ENCODE measurements at regions not wholly inside any gene's neighbourhood (a gene's known extent, or its start where the extent isn't known, plus 50 kb on each side); places are given as distances from the start of the nearest gene placed in this dataset.

- Mint-ChIP-seq H3K4me3 (no peak overlapping the region), H3K27me3 (no peaks in the 10 kb centered on the region), H3K9me3 (no peaks in the 10 kb centered on the region), H3K4me1 (no peaks in the 10 kb centered on the region), H3K36me3 (no peaks in the 10 kb centered on the region), H3K27ac (no peak overlapping the region)
Measured at GRCh38 chrX:7318661-7319060, 170.7 kb upstream of the PUDP start.

- Mint-ChIP-seq H3K36me3 (no peaks in the 10 kb centered on the region), H3K27me3 (no peaks in the 10 kb centered on the region), H3K4me1 (no peaks in the 10 kb centered on the region), H3K9me3 (no peaks in the 10 kb centered on the region), H3K27ac (no peak overlapping the region), H3K4me3 (no peak overlapping the region)
Measured at GRCh38 chrX:7318241-7318640, 170.3 kb upstream of the PUDP start.

DNA sequence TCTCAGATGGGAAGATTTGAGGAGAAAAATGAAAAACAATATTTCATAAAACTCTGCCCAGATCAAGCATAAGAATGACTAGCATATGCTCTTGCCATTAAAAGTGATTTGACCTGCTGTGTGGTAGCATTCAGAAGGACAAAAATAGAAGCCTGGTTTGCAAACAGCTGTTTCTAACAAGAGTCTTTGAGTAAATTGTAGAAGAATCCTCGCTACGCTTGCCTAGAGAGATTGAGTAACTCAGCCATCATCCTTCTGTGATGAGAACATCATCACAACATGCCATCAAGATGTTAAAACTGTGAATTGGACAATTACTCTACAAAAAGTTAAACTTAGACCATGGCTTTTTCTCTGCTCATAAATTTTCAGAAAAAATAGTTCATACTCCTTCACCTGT lies 168.9 kb upstream of the PUDP start:
- Mint-ChIP-seq H3K27ac (no peak overlapping the region), H3K9me3 (no peaks in the 10 kb centered on the region), H3K4me3 (no peak overlapping the region), H3K36me3 (peaks cover 1% of the 10 kb centered on the region), H3K4me1 (no peaks in the 10 kb centered on the region), H3K27me3 (no peaks in the 10 kb centered on the region)

- no peaks in the 10 kb centered on the region for H3K4me1 Mint-ChIP-seq
Measured at GRCh38 chrX:7316280-7316679, 168.3 kb upstream of the PUDP start.

GRCh38 chrX:7314425-7314824 lies 166.5 kb upstream of the PUDP start:
- H3K36me3 Mint-ChIP-seq = peaks cover 1% of the 10 kb centered on the region
- H3K4me3 Mint-ChIP-seq = no peak overlapping the region
- H3K27ac Mint-ChIP-seq = no peak overlapping the region
- no peaks in the 10 kb centered on the region for H3K4me1 Mint-ChIP-seq
- no peaks in the 10 kb centered on the region for H3K9me3 Mint-ChIP-seq
- no peaks in the 10 kb centered on the region for H3K27me3 Mint-ChIP-seq

More at GRCh38 chrX:7316280-7316679, 168.3 kb upstream of the PUDP start:
- Mint-ChIP-seq H3K27me3 (no peaks in the 10 kb centered on the region), H3K4me3 (no peak overlapping the region), H3K36me3 (peaks cover 1% of the 10 kb centered on the region), H3K27ac (no peak overlapping the region), H3K9me3 (no peaks in the 10 kb centered on the region)

DNA sequence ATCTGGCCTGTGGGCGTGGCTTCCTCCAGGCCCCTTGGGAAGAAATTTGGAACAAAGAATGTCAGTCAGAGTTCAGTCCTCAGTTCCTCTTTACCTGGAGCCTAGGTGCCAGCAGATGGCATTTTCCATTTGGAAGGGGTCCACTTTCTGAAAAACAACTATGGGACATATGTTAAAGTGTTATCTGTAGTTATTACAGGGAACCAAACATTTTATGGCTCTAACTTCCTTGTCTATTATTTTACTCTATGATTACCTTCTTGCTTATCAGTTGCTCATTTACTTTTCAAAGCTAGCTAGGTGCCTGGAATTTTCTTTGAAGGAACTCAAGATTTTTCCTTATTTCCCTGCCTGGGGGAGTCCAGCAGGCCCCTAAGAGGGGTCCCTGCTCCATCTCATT lies 159.8 kb upstream of the PUDP start:
- Mint-ChIP-seq H3K36me3 (peaks cover 4% of the 10 kb centered on the region), H3K27me3 (no peaks in the 10 kb centered on the region), H3K4me3 (no peak overlapping the region), H3K27ac (no peak overlapping the region), H3K9me3 (no peaks in the 10 kb centered on the region), H3K4me1 (no peaks in the 10 kb centered on the region)

DNA sequence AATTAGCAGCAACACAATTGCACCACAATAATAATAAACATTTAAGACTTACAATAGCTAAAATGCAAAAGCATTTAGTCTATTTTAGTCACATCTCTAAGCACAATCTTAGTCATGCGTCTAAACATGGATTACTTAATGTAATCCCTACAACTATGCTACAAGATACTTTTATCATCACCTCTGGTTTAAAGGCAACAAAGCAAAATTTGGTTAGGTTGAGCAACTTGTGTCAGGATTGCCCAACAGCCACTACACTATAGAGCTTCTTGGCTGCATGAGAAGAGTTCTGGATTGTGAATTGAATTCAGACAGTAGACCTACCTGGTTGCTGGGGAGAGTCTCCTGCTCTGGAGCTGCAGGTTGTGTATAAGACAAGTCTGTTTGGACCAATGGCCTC lies 146.5 kb upstream of the PUDP start:
- Mint-ChIP-seq H3K4me1 (no peaks in the 10 kb centered on the region), H3K27me3 (no peaks in the 10 kb centered on the region), H3K9me3 (no peaks in the 10 kb centered on the region), H3K36me3 (no peaks in the 10 kb centered on the region), H3K27ac (no peak overlapping the region), H3K4me3 (no peak overlapping the region)

- Mint-ChIP-seq H3K4me3 (no peak overlapping the region), H3K27ac (no peak overlapping the region), H3K27me3 (no peaks in the 10 kb centered on the region), H3K9me3 (no peaks in the 10 kb centered on the region), H3K36me3 (no peaks in the 10 kb centered on the region), H3K4me1 (no peaks in the 10 kb centered on the region)
Measured at GRCh38 chrX:7286168-7286837, 138.3 kb upstream of the PUDP start.

DNA sequence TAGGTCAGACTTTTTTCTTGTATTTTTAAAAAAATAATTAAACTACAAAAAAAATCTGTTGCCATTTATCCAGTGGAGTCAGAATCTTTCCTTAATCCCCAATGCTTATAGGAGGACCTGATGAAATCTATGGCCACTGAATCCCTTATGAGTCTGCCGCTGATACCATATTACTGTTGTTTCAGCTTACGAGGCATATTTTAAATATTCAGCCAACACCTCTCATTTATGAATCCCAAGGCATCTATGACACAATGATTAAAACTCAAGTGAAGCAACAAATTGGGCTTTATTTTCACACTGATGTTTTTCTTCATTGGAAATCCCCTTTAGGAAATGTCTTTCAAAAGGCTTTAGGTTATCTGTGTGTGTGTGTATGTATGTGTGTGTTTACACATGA lies 137.8 kb upstream of the PUDP start:
- Mint-ChIP-seq H3K27me3 (no peaks in the 10 kb centered on the region), H3K4me1 (no peaks in the 10 kb centered on the region), H3K9me3 (no peaks in the 10 kb centered on the region), H3K36me3 (no peaks in the 10 kb centered on the region), H3K4me3 (no peak overlapping the region), H3K27ac (no peak overlapping the region)

GRCh38 chrX:7283741-7284140 lies 135.8 kb upstream of the PUDP start:
- Mint-ChIP-seq H3K27ac (no peak overlapping the region), H3K4me1 (no peaks in the 10 kb centered on the region), H3K36me3 (no peaks in the 10 kb centered on the region), H3K4me3 (no peak overlapping the region), H3K9me3 (no peaks in the 10 kb centered on the region), H3K27me3 (no peaks in the 10 kb centered on the region)

GRCh38 chrX:7280520-7280919 lies 132.6 kb upstream of the PUDP start:
- no peaks in the 10 kb centered on the region for H3K27me3 Mint-ChIP-seq
- no peaks in the 10 kb centered on the region for H3K36me3 Mint-ChIP-seq
- H3K4me3 Mint-ChIP-seq = no peak overlapping the region
- no peaks in the 10 kb centered on the region for H3K4me1 Mint-ChIP-seq
- H3K27ac Mint-ChIP-seq = no peak overlapping the region
- H3K9me3 Mint-ChIP-seq = no peaks in the 10 kb centered on the region

DNA sequence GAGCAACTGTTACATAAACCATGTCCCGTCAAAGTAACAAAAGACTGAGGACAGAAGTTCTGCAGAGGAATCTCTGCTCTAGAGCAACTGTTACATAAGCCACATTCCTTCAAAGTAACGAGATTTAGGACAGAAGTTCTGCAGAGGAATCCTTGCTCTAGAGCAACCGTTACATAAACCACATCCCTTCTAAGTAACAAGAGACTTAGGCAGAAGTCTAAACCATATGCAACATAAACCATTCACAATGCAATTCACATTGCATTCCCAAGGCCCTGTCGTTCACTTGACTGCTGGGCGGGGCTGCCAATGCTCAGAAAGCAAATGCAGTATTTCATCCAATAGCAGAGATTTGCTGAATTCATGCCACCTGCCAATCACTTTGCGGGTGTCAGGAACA lies 124.4 kb upstream of the PUDP start:
- no peaks in the 10 kb centered on the region for H3K36me3 Mint-ChIP-seq

GRCh38 chrX:7270933-7271332 lies 123.0 kb upstream of the PUDP start:
- H3K27ac Mint-ChIP-seq = no peak overlapping the region
- H3K27me3 Mint-ChIP-seq = no peaks in the 10 kb centered on the region
- H3K9me3 Mint-ChIP-seq = no peaks in the 10 kb centered on the region
- H3K36me3 Mint-ChIP-seq = no peaks in the 10 kb centered on the region
- H3K4me3 Mint-ChIP-seq = no peak overlapping the region
- no peaks in the 10 kb centered on the region for H3K4me1 Mint-ChIP-seq

More for the DNA sequence above, 124.4 kb upstream of the PUDP start:
- H3K27ac Mint-ChIP-seq = no peak overlapping the region
- no peaks in the 10 kb centered on the region for H3K9me3 Mint-ChIP-seq
- H3K4me3 Mint-ChIP-seq = no peak overlapping the region
- H3K4me1 Mint-ChIP-seq = no peaks in the 10 kb centered on the region
- no peaks in the 10 kb centered on the region for H3K27me3 Mint-ChIP-seq

- no peak overlapping the region for H3K4me3 Mint-ChIP-seq
- no peaks in the 10 kb centered on the region for H3K36me3 Mint-ChIP-seq
- H3K27ac Mint-ChIP-seq = no peak overlapping the region
- no peaks in the 10 kb centered on the region for H3K9me3 Mint-ChIP-seq
- no peaks in the 10 kb centered on the region for H3K4me1 Mint-ChIP-seq
- H3K27me3 Mint-ChIP-seq = no peaks in the 10 kb centered on the region
Measured at GRCh38 chrX:7269991-7270390, 122.0 kb upstream of the PUDP start.

- H3K27me3 Mint-ChIP-seq = no peaks in the 10 kb centered on the region
- no peak overlapping the region for H3K27ac Mint-ChIP-seq
- H3K4me1 Mint-ChIP-seq = no peaks in the 10 kb centered on the region
- no peaks in the 10 kb centered on the region for H3K36me3 Mint-ChIP-seq
- H3K9me3 Mint-ChIP-seq = no peaks in the 10 kb centered on the region
- no peak overlapping the region for H3K4me3 Mint-ChIP-seq
Measured at GRCh38 chrX:7269589-7269988, 121.6 kb upstream of the PUDP start.

- no peak overlapping the region for H3K27ac Mint-ChIP-seq
Measured at GRCh38 chrX:7266288-7266687, 118.3 kb upstream of the PUDP start.

GRCh38 chrX:7264399-7264798 lies 116.4 kb upstream of the PUDP start:
- Mint-ChIP-seq H3K27ac (no peak overlapping the region), H3K9me3 (no peaks in the 10 kb centered on the region)

More at GRCh38 chrX:7266288-7266687, 118.3 kb upstream of the PUDP start:
- H3K4me1 Mint-ChIP-seq = no peaks in the 10 kb centered on the region
- H3K9me3 Mint-ChIP-seq = no peaks in the 10 kb centered on the region
- no peak overlapping the region for H3K4me3 Mint-ChIP-seq
- H3K27me3 Mint-ChIP-seq = no peaks in the 10 kb centered on the region
- H3K36me3 Mint-ChIP-seq = peaks cover 2% of the 10 kb centered on the region

More at GRCh38 chrX:7264399-7264798, 116.4 kb upstream of the PUDP start:
- H3K4me1 Mint-ChIP-seq = no peaks in the 10 kb centered on the region
- H3K27me3 Mint-ChIP-seq = no peaks in the 10 kb centered on the region
- no peak overlapping the region for H3K4me3 Mint-ChIP-seq
- H3K36me3 Mint-ChIP-seq = peaks cover 8% of the 10 kb centered on the region

Measured in activated naive CD4-positive, alpha-beta T cell treated with anti-CD3 and anti-CD28 coated beads, Interleukin-2, amount 50 U/mL, for 24 hours (primary cell).